Neural progenitor cell (in vitro differentiated cells): ENCODE measurements at regions not wholly inside any gene's neighbourhood (a gene's known extent, or its start where the extent isn't known, plus 50 kb on each side); places are given as distances from the start of the nearest gene placed in this dataset.

Source experiments
- EZH2 ChIP-seq: fragments of 200-600 bp; sonication (generic); IDR thresholded peaks from 2 replicates; pipeline ENCODE4 v1.6.1; 2017; ENCODE audit warnings: antibody characterized with exemption, mild to moderate bottlenecking, moderate library complexity
- TF ChIP-seq, protein P1 (sequence below): fragments of 200-600 bp; sonication (generic); IDR thresholded peaks from 2 replicates; pipeline ENCODE4 v1.5.1; 2017; ENCODE audit warnings: antibody characterized with exemption, mild to moderate bottlenecking

DNA sequence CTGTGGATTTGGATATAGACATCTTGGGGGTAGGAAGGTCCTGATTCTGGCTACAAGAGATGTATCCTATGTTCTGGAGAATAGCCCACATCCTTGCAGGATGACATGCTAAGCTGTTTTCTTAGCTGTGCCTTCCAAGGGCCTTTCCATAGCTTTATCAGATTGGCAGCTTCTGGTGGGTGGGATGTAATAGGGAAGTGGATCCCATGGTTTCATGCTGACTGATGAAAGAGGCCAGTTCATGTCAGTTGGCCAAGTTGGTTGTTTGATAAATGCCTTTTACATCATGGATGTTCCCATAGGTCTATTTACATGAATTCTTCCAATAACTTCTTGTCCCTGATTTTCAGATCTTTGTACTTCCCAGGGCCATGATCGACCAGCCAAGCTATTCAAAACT is 169.1 kb upstream of the RMST start:
- TF ChIP-seq EZH2: no peak
- TF ChIP-seq, protein P1, sequence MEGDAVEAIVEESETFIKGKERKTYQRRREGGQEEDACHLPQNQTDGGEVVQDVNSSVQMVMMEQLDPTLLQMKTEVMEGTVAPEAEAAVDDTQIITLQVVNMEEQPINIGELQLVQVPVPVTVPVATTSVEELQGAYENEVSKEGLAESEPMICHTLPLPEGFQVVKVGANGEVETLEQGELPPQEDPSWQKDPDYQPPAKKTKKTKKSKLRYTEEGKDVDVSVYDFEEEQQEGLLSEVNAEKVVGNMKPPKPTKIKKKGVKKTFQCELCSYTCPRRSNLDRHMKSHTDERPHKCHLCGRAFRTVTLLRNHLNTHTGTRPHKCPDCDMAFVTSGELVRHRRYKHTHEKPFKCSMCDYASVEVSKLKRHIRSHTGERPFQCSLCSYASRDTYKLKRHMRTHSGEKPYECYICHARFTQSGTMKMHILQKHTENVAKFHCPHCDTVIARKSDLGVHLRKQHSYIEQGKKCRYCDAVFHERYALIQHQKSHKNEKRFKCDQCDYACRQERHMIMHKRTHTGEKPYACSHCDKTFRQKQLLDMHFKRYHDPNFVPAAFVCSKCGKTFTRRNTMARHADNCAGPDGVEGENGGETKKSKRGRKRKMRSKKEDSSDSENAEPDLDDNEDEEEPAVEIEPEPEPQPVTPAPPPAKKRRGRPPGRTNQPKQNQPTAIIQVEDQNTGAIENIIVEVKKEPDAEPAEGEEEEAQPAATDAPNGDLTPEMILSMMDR: no peak
